ENCODE measurements at regions not wholly inside any gene's neighbourhood (a gene's known extent, or its start where the extent isn't known, plus 50 kb on each side); places are given as distances from the start of the nearest gene placed in this dataset.
"Not testable (repeated sequence)": the region's sequence is repeated elsewhere in the genome, so short reads cannot be mapped to it uniquely, and the experiment has no call there.

- Histone ChIP-seq H3K9me3 (replicated peaks; ENCODE audit: control insufficient read depth, low read depth, low read length) (peaks cover 4% of the 10 kb centered on the region), H3K36me3 (ENCODE audit: control insufficient read depth, insufficient read depth, low read length) (no peaks in the 10 kb centered on the region), H3K27me3 (ENCODE audit: control insufficient read depth, insufficient read depth, low read length) (no peaks in the 10 kb centered on the region), H3K4me1 (ENCODE audit: control insufficient read depth, insufficient read depth, low read length) (no peaks in the 10 kb centered on the region), H3K4me3 (ENCODE audit: low read length) (no peak overlapping the region), H3K27ac (ENCODE audit: low read length) (no peak overlapping the region)
- no peak for DNase-seq
- WGBS (ENCODE audit: insufficient coverage) = no CpG with 5 or more reads among the region's 5 CpGs
Observed at GRCh38 chrX:65194547-65194946, 218.3 kb upstream of the ZC4H2 start.

DNA sequence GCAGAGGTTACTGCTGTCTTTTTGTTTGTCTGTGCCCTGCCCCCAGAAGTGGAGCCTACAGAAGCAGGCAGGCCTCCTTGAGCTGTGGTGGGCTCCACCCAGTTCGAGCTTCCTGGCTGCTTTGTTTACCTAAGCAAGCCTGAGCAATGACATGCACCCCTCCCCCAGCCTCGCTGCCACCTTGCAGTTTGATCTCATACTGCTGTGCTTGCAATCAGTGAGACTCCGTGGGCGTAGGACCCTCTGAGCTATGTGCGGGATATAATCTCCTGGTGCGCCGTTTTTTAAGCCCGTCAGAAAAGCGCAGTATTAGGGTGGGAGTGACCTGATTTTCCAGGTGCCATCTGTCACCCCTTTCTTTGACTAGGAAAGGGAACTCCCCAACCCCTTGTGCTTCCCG is 187.1 kb upstream of the ZC4H2 start:
- 85% methylated on average over 2 of the region's 10 CpGs for WGBS (ENCODE audit: insufficient coverage)
- not testable (repeated sequence) for H3K4me3 ChIP-seq (ENCODE audit: low read length); H3K36me3 ChIP-seq (ENCODE audit: control insufficient read depth, insufficient read depth, low read length); DNase-seq; H3K27ac ChIP-seq (ENCODE audit: low read length); H3K4me1 ChIP-seq (ENCODE audit: control insufficient read depth, insufficient read depth, low read length); H3K27me3 ChIP-seq (ENCODE audit: control insufficient read depth, insufficient read depth, low read length)
- H3K9me3 ChIP-seq (replicated peaks; ENCODE audit: control insufficient read depth, low read depth, low read length) = peaks cover 17% of the 10 kb centered on the region

DNA sequence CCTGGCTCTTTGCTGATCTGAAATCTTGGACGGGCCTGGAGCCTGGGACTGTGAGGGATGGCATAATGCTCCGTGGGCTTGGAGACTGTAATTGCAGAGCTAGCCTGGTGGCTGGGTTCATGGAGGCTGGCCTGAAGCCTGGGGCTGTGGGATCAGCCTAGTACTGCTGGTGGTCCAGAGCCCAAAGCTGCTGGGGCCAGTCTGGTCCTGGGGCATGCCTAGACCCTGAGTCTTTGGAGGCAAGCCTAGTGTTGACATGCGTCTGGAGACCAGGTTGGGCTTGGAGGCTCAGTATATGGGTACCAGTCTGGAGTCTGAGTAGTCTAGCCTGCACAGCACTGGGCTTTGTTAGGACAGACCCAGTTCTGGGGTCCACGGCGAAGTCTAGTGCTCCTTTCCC is 172.0 kb upstream of the ZC4H2 start:
- Histone ChIP-seq H3K27ac (ENCODE audit: low read length) (no peak overlapping the region), H3K27me3 (ENCODE audit: control insufficient read depth, insufficient read depth, low read length) (no peaks in the 10 kb centered on the region), H3K9me3 (replicated peaks; ENCODE audit: control insufficient read depth, low read depth, low read length) (peaks cover 35% of the 10 kb centered on the region), H3K4me1 (ENCODE audit: control insufficient read depth, insufficient read depth, low read length) (no peaks in the 10 kb centered on the region), H3K36me3 (ENCODE audit: control insufficient read depth, insufficient read depth, low read length) (no peaks in the 10 kb centered on the region), H3K4me3 (ENCODE audit: low read length) (no peak overlapping the region)
- 79% methylated on average over 3 of the region's 5 CpGs for WGBS (ENCODE audit: insufficient coverage)
- no peak for DNase-seq

DNA sequence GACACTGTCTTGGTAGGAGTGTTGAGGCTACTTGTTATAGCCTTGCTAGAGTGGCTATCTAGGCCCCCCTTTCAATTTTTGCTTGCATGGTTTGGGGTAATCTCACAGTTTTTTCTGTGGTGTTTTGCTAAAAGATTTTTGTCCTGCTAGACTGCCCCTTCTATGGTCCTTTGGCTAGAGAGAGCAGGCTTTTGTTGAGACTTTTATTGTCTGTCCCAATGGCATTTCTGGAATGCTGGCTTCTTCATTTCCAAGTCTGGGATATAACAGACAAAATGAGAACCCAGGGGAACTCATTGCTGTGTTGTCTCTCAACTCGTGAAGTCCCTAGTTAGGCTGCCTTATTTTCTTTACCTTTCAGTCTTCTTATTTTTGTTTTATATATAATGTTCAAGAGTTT is 160.2 kb upstream of the ZC4H2 start:
- WGBS (ENCODE audit: insufficient coverage) = no CpG with 5 or more reads among the region's 1 CpG

DNA sequence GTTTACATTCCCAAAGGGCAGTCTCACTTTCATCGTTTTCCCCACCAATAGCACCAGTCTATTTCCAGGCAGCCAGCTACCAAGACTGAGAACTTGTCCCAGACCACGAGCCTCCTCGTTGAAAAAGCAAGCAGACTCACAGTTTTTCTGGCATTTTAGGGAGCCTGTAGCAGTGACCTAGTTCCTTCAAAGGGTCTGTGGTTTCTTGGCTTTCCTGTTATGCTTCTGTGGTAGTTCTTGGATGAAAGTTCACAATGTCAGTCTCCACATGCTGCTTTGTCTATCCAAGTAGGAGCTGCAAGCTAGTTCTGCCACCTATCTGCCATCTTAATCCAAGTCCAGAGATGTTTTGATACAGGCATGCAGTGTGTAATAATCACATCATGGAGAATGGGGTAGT is 151.6 kb upstream of the ZC4H2 start:
- no peak overlapping the region for H3K4me3 ChIP-seq (ENCODE audit: low read length)
- 35% methylated on average over 3 of the region's 3 CpGs for WGBS (ENCODE audit: insufficient coverage)
- H3K36me3 ChIP-seq (ENCODE audit: control insufficient read depth, insufficient read depth, low read length) = no peaks in the 10 kb centered on the region
- DNase-seq = no peak
- peaks cover 19% of the 10 kb centered on the region for H3K9me3 ChIP-seq (replicated peaks; ENCODE audit: control insufficient read depth, low read depth, low read length)
- no peaks in the 10 kb centered on the region for H3K4me1 ChIP-seq (ENCODE audit: control insufficient read depth, insufficient read depth, low read length)
- no peak overlapping the region for H3K27ac ChIP-seq (ENCODE audit: low read length)
- H3K27me3 ChIP-seq (ENCODE audit: control insufficient read depth, insufficient read depth, low read length) = no peaks in the 10 kb centered on the region

More for the DNA sequence above, 160.2 kb upstream of the ZC4H2 start:
- no peak overlapping the region for H3K27ac ChIP-seq (ENCODE audit: low read length)
- H3K4me1 ChIP-seq (ENCODE audit: control insufficient read depth, insufficient read depth, low read length) = no peaks in the 10 kb centered on the region
- H3K36me3 ChIP-seq (ENCODE audit: control insufficient read depth, insufficient read depth, low read length) = no peaks in the 10 kb centered on the region
- H3K4me3 ChIP-seq (ENCODE audit: low read length) = no peak overlapping the region
- no peaks in the 10 kb centered on the region for H3K27me3 ChIP-seq (ENCODE audit: control insufficient read depth, insufficient read depth, low read length)
- H3K9me3 ChIP-seq (replicated peaks; ENCODE audit: control insufficient read depth, low read depth, low read length) = peaks cover 5% of the 10 kb centered on the region
- DNase-seq = no peak

- H3K27ac ChIP-seq (ENCODE audit: low read length) = no peak overlapping the region
Observed at GRCh38 chrX:65098851-65099250, 122.6 kb upstream of the ZC4H2 start.

DNA sequence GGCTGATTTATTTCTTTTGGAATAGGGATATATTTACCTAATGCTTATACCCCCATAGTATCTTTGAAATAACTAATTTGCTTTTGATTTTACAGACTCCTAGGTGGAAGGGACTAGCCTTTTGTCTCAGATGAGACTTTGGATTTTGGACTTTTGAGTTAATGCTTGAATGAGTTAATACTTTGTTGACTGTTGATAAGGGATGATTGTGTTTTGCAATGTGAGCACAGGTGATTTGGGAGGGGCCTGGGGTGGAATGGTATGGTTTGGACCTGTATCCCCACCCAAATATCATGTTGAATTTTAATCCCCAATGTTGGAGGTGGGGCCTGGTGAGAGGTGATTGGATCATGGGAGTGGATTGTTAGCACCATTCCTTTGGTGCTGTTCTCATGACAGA is 117.4 kb upstream of the ZC4H2 start:
- Histone ChIP-seq H3K4me3 (ENCODE audit: low read length) (no peak overlapping the region), H3K27me3 (ENCODE audit: control insufficient read depth, insufficient read depth, low read length) (no peaks in the 10 kb centered on the region), H3K36me3 (ENCODE audit: control insufficient read depth, insufficient read depth, low read length) (no peaks in the 10 kb centered on the region), H3K4me1 (ENCODE audit: control insufficient read depth, insufficient read depth, low read length) (no peaks in the 10 kb centered on the region), H3K9me3 (replicated peaks; ENCODE audit: control insufficient read depth, low read depth, low read length) (peaks cover 13% of the 10 kb centered on the region), H3K27ac (ENCODE audit: low read length) (no peak overlapping the region)
- DNase-seq = no peak

More at GRCh38 chrX:65098851-65099250, 122.6 kb upstream of the ZC4H2 start:
- no peaks in the 10 kb centered on the region for H3K4me1 ChIP-seq (ENCODE audit: control insufficient read depth, insufficient read depth, low read length)
- DNase-seq = no peak
- H3K4me3 ChIP-seq (ENCODE audit: low read length) = no peak overlapping the region
- H3K27me3 ChIP-seq (ENCODE audit: control insufficient read depth, insufficient read depth, low read length) = no peaks in the 10 kb centered on the region
- peaks cover 31% of the 10 kb centered on the region for H3K9me3 ChIP-seq (replicated peaks; ENCODE audit: control insufficient read depth, low read depth, low read length)
- WGBS (ENCODE audit: insufficient coverage) = 67% methylated on average over 1 of the region's 3 CpGs
- no peaks in the 10 kb centered on the region for H3K36me3 ChIP-seq (ENCODE audit: control insufficient read depth, insufficient read depth, low read length)

GRCh38 chrX:65073233-65073632 is 97.0 kb upstream of the ZC4H2 start:
- no peak overlapping the region for H3K4me3 ChIP-seq (ENCODE audit: low read length)
- H3K27me3 ChIP-seq (ENCODE audit: control insufficient read depth, insufficient read depth, low read length) = no peaks in the 10 kb centered on the region
- WGBS (ENCODE audit: insufficient coverage) = 76% methylated on average over 2 of the region's 3 CpGs
- DNase-seq = no peak
- no peak overlapping the region for H3K27ac ChIP-seq (ENCODE audit: low read length)
- no peaks in the 10 kb centered on the region for H3K4me1 ChIP-seq (ENCODE audit: control insufficient read depth, insufficient read depth, low read length)
- peaks cover 23% of the 10 kb centered on the region for H3K9me3 ChIP-seq (replicated peaks; ENCODE audit: control insufficient read depth, low read depth, low read length)
- no peaks in the 10 kb centered on the region for H3K36me3 ChIP-seq (ENCODE audit: control insufficient read depth, insufficient read depth, low read length)

DNA sequence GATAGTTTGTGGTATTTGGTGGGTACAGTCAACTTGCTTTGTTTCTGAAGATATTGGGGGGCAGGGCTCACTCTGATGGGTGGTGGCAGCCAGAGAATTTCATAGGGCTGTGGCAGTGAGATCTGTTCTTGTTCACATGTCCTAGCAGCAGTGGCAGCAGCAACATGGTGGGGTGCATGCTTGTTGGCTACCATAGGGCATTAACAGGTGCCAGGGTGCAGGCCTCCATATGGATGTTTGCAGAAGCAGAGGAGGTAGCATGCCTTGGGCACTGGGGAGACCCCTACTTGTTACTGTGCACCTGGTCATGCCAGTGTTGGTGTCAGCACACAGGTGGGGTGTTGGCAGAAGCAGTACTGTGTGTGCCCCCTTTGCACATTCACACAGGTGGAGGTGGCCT is 96.3 kb upstream of the ZC4H2 start:
- Histone ChIP-seq H3K9me3 (replicated peaks; ENCODE audit: control insufficient read depth, low read depth, low read length) (peaks cover 23% of the 10 kb centered on the region), H3K27me3 (ENCODE audit: control insufficient read depth, insufficient read depth, low read length) (no peaks in the 10 kb centered on the region), H3K4me1 (ENCODE audit: control insufficient read depth, insufficient read depth, low read length) (no peaks in the 10 kb centered on the region), H3K36me3 (ENCODE audit: control insufficient read depth, insufficient read depth, low read length) (no peaks in the 10 kb centered on the region), H3K27ac (ENCODE audit: low read length) (no peak overlapping the region), H3K4me3 (ENCODE audit: low read length) (no peak overlapping the region)
- DNase-seq = no peak

DNA sequence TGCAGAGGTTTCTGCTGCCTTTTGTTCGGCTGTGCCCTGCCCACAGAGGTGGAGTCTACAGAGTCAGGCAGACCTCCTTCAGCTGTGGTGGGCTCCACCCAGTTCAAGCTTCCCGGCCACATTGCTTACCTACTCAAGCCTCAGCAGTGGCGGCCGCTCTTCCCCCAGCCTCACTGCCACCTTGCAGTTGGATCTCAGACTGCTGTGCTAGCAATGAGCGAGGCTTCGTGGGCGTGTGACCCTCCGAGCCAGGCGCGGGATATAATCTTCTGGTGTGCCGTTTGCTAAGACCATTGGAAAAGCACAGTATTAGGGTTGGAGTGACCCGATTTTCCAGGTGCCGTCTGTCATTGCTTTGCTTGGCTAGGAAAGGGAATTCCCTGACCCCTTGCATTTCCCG is 82.4 kb upstream of the ZC4H2 start:
- not testable (repeated sequence) for H3K9me3 ChIP-seq (replicated peaks; ENCODE audit: control insufficient read depth, low read depth, low read length); H3K4me3 ChIP-seq (ENCODE audit: low read length); DNase-seq; H3K36me3 ChIP-seq (ENCODE audit: control insufficient read depth, insufficient read depth, low read length); H3K27ac ChIP-seq (ENCODE audit: low read length); H3K4me1 ChIP-seq (ENCODE audit: control insufficient read depth, insufficient read depth, low read length); H3K27me3 ChIP-seq (ENCODE audit: control insufficient read depth, insufficient read depth, low read length)
- WGBS (ENCODE audit: insufficient coverage) = 89% methylated on average over 9 of the region's 14 CpGs

DNA sequence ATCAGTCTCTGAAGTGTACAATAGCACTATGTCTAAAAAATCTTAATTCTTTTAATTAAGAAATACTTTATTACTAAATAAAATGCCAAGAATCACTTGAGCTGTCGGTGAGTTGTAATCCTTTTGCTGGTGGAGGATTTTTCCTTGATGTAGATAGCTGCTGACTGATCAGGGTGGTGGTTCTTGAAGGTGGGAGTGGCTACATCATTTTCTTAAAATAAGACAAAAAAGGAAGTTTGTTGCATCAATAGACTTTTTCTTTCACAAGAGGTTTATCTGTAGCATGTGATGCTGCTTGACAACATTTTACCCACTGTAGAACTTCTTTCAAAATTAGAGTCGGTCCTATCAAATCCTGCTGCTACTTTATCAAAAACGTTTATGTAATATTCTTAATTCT is 68.8 kb upstream of the ZC4H2 start:
- WGBS (ENCODE audit: insufficient coverage) = no CpG with 5 or more reads among the region's 3 CpGs
- no peaks in the 10 kb centered on the region for H3K27me3 ChIP-seq (ENCODE audit: control insufficient read depth, insufficient read depth, low read length)
- no peak overlapping the region for H3K27ac ChIP-seq (ENCODE audit: low read length)
- DNase-seq = no peak
- H3K4me1 ChIP-seq (ENCODE audit: control insufficient read depth, insufficient read depth, low read length) = no peaks in the 10 kb centered on the region
- H3K9me3 ChIP-seq (replicated peaks; ENCODE audit: control insufficient read depth, low read depth, low read length) = peaks cover 9% of the 10 kb centered on the region
- no peak overlapping the region for H3K4me3 ChIP-seq (ENCODE audit: low read length)
- H3K36me3 ChIP-seq (ENCODE audit: control insufficient read depth, insufficient read depth, low read length) = no peaks in the 10 kb centered on the region
